Transverse colon (tissue), 4 donors: ENCODE measurements at regions not wholly inside any gene's neighbourhood (a gene's known extent, or its start where the extent isn't known, plus 50 kb on each side); places are given as distances from the start of the nearest gene placed in this dataset.

Source experiments
- CTCF ChIP-seq, 5 experiments: fragments of 200-600 bp in 3 of 5; fragments of 450-650 bp in 2 of 5; sonication (generic) in 3 of 5; IDR thresholded peaks; 1 replicate in 2 of 5; 2 replicates in 3 of 5; pipeline ENCODE4 v1.5.1; 2016 to 2017; ENCODE audit warnings: antibody characterized with exemption in 5 of 5, inconsistent platforms in 3 of 5, mild to moderate bottlenecking in 2 of 5, moderate library complexity in 1 of 5
- POLR2A ChIP-seq: fragments of 450-650 bp; IDR thresholded peaks from one replicate; pipeline ENCODE4 v1.6.1; 2016; ENCODE audit warnings: antibody characterized with exemption, mild to moderate bottlenecking, moderate library complexity
- POLR2AphosphoS5 ChIP-seq, 3 donors: sonication (generic); formaldehyde crosslinking; IDR thresholded peaks; one replicate each; pipeline ENCODE4 v1.6.1; 2016; ENCODE audit warnings: antibody characterized with exemption in 3 of 3

GRCh38 chr16:86321491-86321890, 188.8 kb upstream of the FOXF1 start:
- no peak for TF ChIP-seq POLR2AphosphoS5 (IDR thresholded peaks at IDR 0.05)
- no peak for TF ChIP-seq CTCF (IDR thresholded peaks at IDR 0.05)
- TF ChIP-seq POLR2A, result no peak
